ENCODE measurements at regions not wholly inside any gene's neighbourhood (a gene's known extent, or its start where the extent isn't known, plus 50 kb on each side); places are given as distances from the start of the nearest gene placed in this dataset.

DNA sequence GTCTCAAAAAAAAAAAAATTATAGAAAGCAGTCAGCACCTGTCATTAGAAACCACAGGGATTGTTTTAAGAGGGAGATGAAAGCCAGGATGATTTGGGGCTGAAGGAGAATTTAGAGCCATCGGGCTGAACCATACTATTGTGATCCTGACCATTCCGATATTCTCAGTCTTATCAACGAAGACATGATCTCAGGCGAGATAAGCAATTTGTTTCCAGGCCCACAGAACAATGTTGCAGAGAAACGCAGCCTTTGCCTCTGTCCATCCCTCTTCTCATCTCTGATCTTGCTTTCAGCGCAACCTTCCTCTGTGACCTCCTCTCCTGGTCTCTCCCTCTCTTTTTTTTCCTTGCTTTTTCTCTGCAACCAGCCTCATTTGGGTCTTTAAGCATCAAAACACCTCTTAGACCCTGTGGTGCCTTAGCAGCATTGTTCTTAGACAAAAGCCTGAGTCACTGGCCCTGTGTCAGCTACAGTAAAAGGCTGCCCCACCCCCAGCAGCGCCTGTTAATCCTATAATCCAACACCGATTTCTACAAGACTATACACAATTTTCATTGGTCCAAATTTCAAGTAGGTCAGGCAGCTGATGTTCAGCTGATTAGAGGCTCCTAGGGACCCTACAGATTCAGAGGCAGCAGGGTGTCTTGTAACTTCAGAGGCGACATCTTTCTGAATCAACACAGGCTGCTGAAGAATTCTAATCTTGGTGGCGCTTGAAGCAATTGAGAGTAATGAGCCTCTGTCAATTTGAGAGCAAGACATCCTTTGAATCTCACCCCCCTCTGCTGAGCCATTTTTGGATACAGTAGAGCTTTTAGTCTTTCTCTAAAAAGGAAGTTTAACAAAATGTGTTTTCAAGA, 206.0 kb downstream of the NCK2 start:
- no peak overlapping the region for H4K91ac ChIP-seq (replicated peaks; ENCODE audit: insufficient read length, low read length)
- no peak overlapping the region for H2AFZ ChIP-seq (ENCODE audit: low read length)
- no peak overlapping the region for H3K14ac ChIP-seq (ENCODE audit: insufficient read length)
- no peak overlapping the region for H2BK5ac ChIP-seq (ENCODE audit: low read depth, low read length)
- H3K23ac ChIP-seq (ENCODE audit: insufficient read length) = no peak overlapping the region
- DNase-seq (ENCODE audit: low read depth in 1 of 2, low spot score in 2 of 2) (peak; percentile 23 to 53), FAIRE-seq (peak; percentile 91)
- H3K9me3 ChIP-seq (ENCODE audit: insufficient read depth in 2 of 2, low read depth in 1 of 2, low read length in 1 of 2) = no peaks in the 10 kb centered on the region
- H3K4me3 ChIP-seq (ENCODE audit: extremely low read depth in 1 of 4, insufficient read depth in 2 of 4, low read depth in 3 of 4, low read length in 4 of 4) = peak overlapping the region in 1 of 4 experiments; percentile 28; a peak in 1 of 8 replicates
- H3K4me2 ChIP-seq (ENCODE audit: insufficient read depth in 1 of 2, low read depth in 2 of 2, low read length in 2 of 2) = peak overlapping the region; percentile 45 to 86
- H4K5ac ChIP-seq (ENCODE audit: insufficient read length, low read depth, low read length) = no peak overlapping the region
- no peak overlapping the region for H2BK15ac ChIP-seq (ENCODE audit: low read length)
- H3K18ac ChIP-seq (ENCODE audit: extremely low read depth, low read length) = no peak overlapping the region
- 44% methylated on average over 10 of the region's 10 CpGs; no CpG with 5 or more reads in 1 of the 2 experiments for WGBS, 2 experiments (ENCODE audit: extremely low coverage in 1 of 2, insufficient coverage in 1 of 2, insufficient read length in 1 of 2, insufficient replicate concordance in 2 of 2, low coverage in 1 of 2, low lambda C conversion rate in 2 of 2, missing lambda C conversion rate in 1 of 2)
- no peak overlapping the region for H3K4ac ChIP-seq (replicated peaks; ENCODE audit: insufficient read length, low read depth, low read length)
- H3K9ac ChIP-seq (replicated peaks in 1 of 4; ENCODE audit: extremely low read depth in 1 of 4, low read depth in 3 of 4, low read length in 3 of 4) = no peak overlapping the region
- POLR2A ChIA-PET (ENCODE audit: partially characterized antibody) = no interaction called here
- H2BK20ac ChIP-seq (ENCODE audit: low read length) = no peak overlapping the region
- no peaks in the 10 kb centered on the region for H3K36me3 ChIP-seq (ENCODE audit: control insufficient read depth in 2 of 4, insufficient read depth in 4 of 4, low read length in 3 of 4)
- 0 out of 2 replicates have a peak overlapping the region, but pooled peaks have one; percentile 13 for H2BK12ac ChIP-seq (ENCODE audit: low read depth, low read length)
- no peaks in the 10 kb centered on the region for H3K79me1 ChIP-seq (ENCODE audit: low read depth, low read length)
- H3K27ac ChIP-seq (ENCODE audit: low read depth, low read length) = no peak overlapping the region
- H2AK5ac ChIP-seq (ENCODE audit: low read depth, low read length) = no peak overlapping the region
- H4K8ac ChIP-seq (ENCODE audit: extremely low read depth, insufficient read depth, low read length) = no peak overlapping the region
- no peaks in the 10 kb centered on the region; the same call in 1 of the 2 replicates for H3K23me2 ChIP-seq (ENCODE audit: low read depth, low read length)
- no peaks in the 10 kb centered on the region for H4K20me1 ChIP-seq (replicated peaks in 1 of 2; ENCODE audit: control insufficient read depth in 1 of 2, insufficient read depth in 2 of 2, low read length in 2 of 2)
- H3K79me2 ChIP-seq (ENCODE audit: control insufficient read depth in 1 of 2, insufficient read depth in 2 of 2, low read length in 2 of 2) = no peaks in the 10 kb centered on the region
- H3K56ac ChIP-seq (replicated peaks; ENCODE audit: insufficient read length, low read depth, low read length) = no peak overlapping the region
- peaks cover 3 to 17% (median 4%) of the 10 kb centered on the region in 4 experiments; a peak in 5 of 7 replicates for H3K4me1 ChIP-seq (replicated peaks in 1 of 4; ENCODE audit: control insufficient read depth in 3 of 4, insufficient read depth in 4 of 4, low read length in 3 of 4)
- no peak overlapping the region for H2BK120ac ChIP-seq (replicated peaks; ENCODE audit: low read depth, low read length)
- CTCF ChIA-PET (ENCODE audit: partially characterized antibody) = interaction anchor here (1.2 kb wide), 1 partner anchor 656 kb away, joined by 3 read pairs; no protein-coding TSS in a partner anchor
- H3K27me3 ChIP-seq (replicated peaks in 1 of 4; ENCODE audit: control insufficient read depth in 3 of 4, extremely low read depth in 1 of 4, insufficient read depth in 3 of 4, low read length in 3 of 4) = peaks cover 0 to 29% (median 17%) of the 10 kb centered on the region in 4 experiments; a peak in 5 of 7 replicates
- TF ChIP-seq, protein P1, sequence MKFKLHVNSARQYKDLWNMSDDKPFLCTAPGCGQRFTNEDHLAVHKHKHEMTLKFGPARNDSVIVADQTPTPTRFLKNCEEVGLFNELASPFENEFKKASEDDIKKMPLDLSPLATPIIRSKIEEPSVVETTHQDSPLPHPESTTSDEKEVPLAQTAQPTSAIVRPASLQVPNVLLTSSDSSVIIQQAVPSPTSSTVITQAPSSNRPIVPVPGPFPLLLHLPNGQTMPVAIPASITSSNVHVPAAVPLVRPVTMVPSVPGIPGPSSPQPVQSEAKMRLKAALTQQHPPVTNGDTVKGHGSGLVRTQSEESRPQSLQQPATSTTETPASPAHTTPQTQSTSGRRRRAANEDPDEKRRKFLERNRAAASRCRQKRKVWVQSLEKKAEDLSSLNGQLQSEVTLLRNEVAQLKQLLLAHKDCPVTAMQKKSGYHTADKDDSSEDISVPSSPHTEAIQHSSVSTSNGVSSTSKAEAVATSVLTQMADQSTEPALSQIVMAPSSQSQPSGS (IDR thresholded peaks at IDR 0.05; ENCODE audit: low read length) = no peak
- TF ChIP-seq EP300 (IDR thresholded peaks at IDR 0.05; ENCODE audit: borderline replicate concordance in 1 of 2, low read depth in 2 of 2, low read length in 2 of 2) (0 out of 3 replicates have a peak, but pooled peaks of 1 of the 2 experiments have one; percentile 34), MAFK (IDR thresholded peaks at IDR 0.05; ENCODE audit: low read depth, low read length) (peak; percentile 54; the same call in 1 of the 2 replicates), SP1 (IDR thresholded peaks at IDR 0.05; ENCODE audit: low read depth, low read length) (peak; percentile 57; the same call in 1 of the 2 replicates), TBP (IDR thresholded peaks at IDR 0.05; ENCODE audit: low read depth, low read length) (no peak), KDM4A (IDR thresholded peaks at IDR 0.05; ENCODE audit: low read depth, low read length, severe bottlenecking) (no peak), CEBPB (IDR thresholded peaks at IDR 0.05; ENCODE audit: low read depth, low read length) (no peak), JUND (IDR thresholded peaks at IDR 0.05; ENCODE audit: low read length) (peak; percentile 84), TCF12 (IDR thresholded peaks at IDR 0.05; ENCODE audit: low read depth, low read length) (no peak), ZNF274 (IDR thresholded peaks at IDR 0.05; ENCODE audit: borderline replicate concordance, extremely low read depth, low read length) (no peak)

Data from H1 (cell line).